WERI-Rb-1 (cell line): ENCODE measurements at regions not wholly inside any gene's neighbourhood (a gene's known extent, or its start where the extent isn't known, plus 50 kb on each side); places are given as distances from the start of the nearest gene placed in this dataset.

Source experiments
- DNase-seq: peaks from one replicate; pipeline ENCODE4 v3.0.0-alpha.2; 2020
- H3K27ac ChIP-seq: fragments of 250-450 bp; sonication (Bioruptor Pico); 2 replicates; pipeline ENCODE4 v1.5.1; 2020; ENCODE audit warnings: mild to moderate bottlenecking, moderate library complexity
- H3K27me3 ChIP-seq: fragments of 250-450 bp; sonication (Bioruptor Pico); 2 replicates; pipeline ENCODE4 v1.5.1; 2021; ENCODE audit warnings: mild to moderate bottlenecking, low read depth, moderate library complexity; ENCODE audit not compliant: insufficient read depth, severe bottlenecking
- H3K36me3 ChIP-seq: fragments of 250-450 bp; sonication (Bioruptor Pico); 2 replicates; pipeline ENCODE4 v1.5.1; 2020; ENCODE audit warnings: mild to moderate bottlenecking, moderate library complexity
- H3K4me3 ChIP-seq: 2 replicates; pipeline ENCODE4 v1.5.1; 2011; ENCODE audit warnings: low read depth, mild to moderate bottlenecking, control low read depth, low read length
- H3K9me3 ChIP-seq: fragments of 250-450 bp; sonication (Bioruptor Pico); 2 replicates; pipeline ENCODE4 v1.5.1; 2021; ENCODE audit warnings: mild to moderate bottlenecking, moderate library complexity; ENCODE audit not compliant: severe bottlenecking
- CTCF ChIP-seq: IDR thresholded peaks from 2 replicates; pipeline ENCODE4 v1.5.1; 2011; ENCODE audit warnings: low read depth, mild to moderate bottlenecking, control low read depth, inconsistent platforms, low read length

DNA sequence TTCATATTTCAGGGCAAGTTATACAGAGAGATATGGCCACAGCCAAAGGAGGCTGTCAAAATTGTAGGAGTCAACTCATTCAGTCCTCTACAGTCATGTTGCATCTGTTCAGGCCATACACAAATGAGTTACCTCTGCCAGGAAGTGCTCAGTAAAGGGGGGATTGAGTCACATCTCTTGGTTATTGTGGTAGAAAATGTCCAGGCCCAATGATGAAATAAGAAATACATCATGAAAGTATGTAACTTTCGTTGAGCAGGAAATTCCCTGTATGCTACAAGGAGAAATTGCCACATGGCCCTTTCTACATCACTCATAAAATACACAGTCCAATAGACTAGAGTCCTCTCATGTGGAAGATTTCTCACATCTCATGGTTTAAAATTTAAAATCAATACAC lies 103.9 kb upstream of the COL3A1 start:
- Histone ChIP-seq H3K27ac (no peak overlapping the region), H3K27me3 (no peaks in the 10 kb centered on the region), H3K9me3 (peaks cover 2% of the 10 kb centered on the region), H3K36me3 (no peaks in the 10 kb centered on the region), H3K4me3 (no peak overlapping the region)
- no peak for TF ChIP-seq CTCF
- no peak for DNase-seq

- Histone ChIP-seq H3K36me3 (no peaks in the 10 kb centered on the region), H3K27ac (no peak overlapping the region), H3K27me3 (no peaks in the 10 kb centered on the region), H3K9me3 (no peaks in the 10 kb centered on the region), H3K4me3 (no peak overlapping the region)
- DNase-seq, result no peak
- no peak for TF ChIP-seq CTCF
Observed at GRCh38 chr2:188875104-188875503, 99.1 kb upstream of the COL3A1 start.

DNA sequence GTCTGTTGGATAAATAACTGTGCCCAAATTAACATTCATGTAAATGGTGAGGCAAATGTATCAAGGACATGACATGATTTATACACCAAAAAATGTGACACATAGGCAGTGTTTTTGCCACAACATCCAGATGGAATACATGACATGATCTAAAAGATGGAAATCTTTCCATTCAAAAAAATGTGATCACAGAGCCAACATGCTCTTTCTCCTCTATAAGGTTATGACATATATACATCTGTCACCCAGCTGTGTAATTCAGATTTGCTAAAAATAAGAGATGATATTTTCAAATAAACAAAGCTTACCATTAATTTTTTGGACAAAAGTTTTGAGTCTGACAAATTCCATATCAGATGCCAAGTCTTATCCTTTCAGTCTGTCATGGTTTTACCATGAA lies 95.5 kb upstream of the COL3A1 start:
- TF ChIP-seq CTCF, result no peak
- Histone ChIP-seq H3K27ac (no peak overlapping the region), H3K27me3 (no peaks in the 10 kb centered on the region), H3K9me3 (no peaks in the 10 kb centered on the region), H3K4me3 (no peak overlapping the region), H3K36me3 (no peaks in the 10 kb centered on the region)
- DNase-seq, result no peak

DNA sequence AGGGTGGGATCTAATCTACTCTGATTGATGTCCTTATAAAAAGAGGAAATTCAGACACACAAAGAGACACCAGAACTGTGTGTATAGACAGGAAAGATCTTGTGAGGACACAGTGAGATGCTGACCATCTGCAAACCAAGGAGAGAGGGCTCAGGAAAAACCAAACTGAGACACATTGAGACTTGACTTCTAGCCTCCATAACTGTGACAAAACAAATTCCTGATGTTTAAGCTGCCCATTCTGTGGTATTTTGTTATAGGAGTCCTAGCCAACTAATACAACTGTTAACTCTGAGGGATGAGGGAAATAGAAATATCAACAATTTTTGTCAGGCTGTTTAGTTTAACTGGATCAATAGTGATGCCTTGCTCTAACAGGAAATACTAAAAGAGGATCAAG lies 93.4 kb upstream of the COL3A1 start:
- no peak for TF ChIP-seq CTCF
- no peak overlapping the region for H3K27ac ChIP-seq
- no peak for DNase-seq

DNA sequence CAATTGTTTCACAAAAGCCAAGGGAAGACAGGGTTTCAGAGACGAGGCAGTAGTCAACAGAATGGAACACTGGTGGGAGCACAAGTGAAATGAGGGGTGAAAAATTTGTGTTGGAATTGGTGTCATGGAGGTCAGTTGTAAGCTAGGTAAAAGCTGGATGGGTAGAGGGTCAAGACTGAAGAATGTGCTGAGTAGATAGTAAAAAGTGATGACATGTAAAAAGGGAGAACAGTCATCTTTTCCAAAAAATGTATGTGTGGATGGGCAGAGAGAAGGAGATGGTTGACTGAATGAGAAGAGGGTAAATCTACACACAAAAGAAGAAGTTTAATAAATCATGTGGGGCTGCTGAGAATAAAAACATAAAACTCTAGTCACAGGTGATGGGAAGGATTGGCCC lies 92.7 kb upstream of the COL3A1 start:
- H3K27me3 ChIP-seq, result no peaks in the 10 kb centered on the region
- no peak for TF ChIP-seq CTCF
- no peak overlapping the region for H3K4me3 ChIP-seq
- no peaks in the 10 kb centered on the region for H3K36me3 ChIP-seq
- no peaks in the 10 kb centered on the region for H3K9me3 ChIP-seq
- no peak for DNase-seq
- H3K27ac ChIP-seq, result no peak overlapping the region

More for the DNA sequence above, 93.4 kb upstream of the COL3A1 start:
- Histone ChIP-seq H3K36me3 (no peaks in the 10 kb centered on the region), H3K9me3 (no peaks in the 10 kb centered on the region), H3K4me3 (no peak overlapping the region), H3K27me3 (no peaks in the 10 kb centered on the region)

DNA sequence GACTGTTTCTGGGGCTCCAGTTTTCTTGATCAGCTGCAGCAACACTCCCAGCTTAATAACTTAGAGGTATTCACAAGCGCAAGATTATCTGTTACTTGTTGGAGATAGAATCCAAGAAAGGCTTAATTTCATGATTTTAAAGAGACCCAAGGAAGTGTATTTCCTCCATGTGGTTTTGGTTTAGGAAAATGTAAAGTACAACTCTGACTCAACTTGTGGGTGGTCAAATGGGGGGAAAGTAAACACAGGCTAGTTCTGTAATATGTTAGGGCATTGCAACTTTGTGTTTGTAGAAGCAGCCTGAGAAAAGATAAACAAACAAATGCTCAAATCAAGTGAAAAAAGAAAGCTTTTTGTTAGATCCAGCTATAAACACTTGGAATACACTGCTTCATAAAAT lies 90.1 kb upstream of the COL3A1 start:
- Histone ChIP-seq H3K36me3 (no peaks in the 10 kb centered on the region), H3K27ac (no peak overlapping the region), H3K9me3 (no peaks in the 10 kb centered on the region), H3K27me3 (no peaks in the 10 kb centered on the region), H3K4me3 (no peak overlapping the region)
- DNase-seq, result no peak
- TF ChIP-seq CTCF, result no peak
